Brain microvascular endothelial cell (primary cell): ENCODE measurements at regions not wholly inside any gene's neighbourhood (a gene's known extent, or its start where the extent isn't known, plus 50 kb on each side); places are given as distances from the start of the nearest gene placed in this dataset.

Experiments
- DNase-seq: peaks from one replicate; pipeline ENCODE4 v3.0.0-alpha.2; 2020
- H3K27ac ChIP-seq: fragments of 250-450 bp; sonication (Bioruptor Pico); 2 replicates; pipeline ENCODE4 v1.5.1; 2020; ENCODE audit warnings: mild to moderate bottlenecking, moderate library complexity
- H3K27me3 ChIP-seq: fragments of 250-450 bp; sonication (Bioruptor Pico); replicated peaks from 2 replicates; pipeline ENCODE4 v1.5.1; 2020; ENCODE audit warnings: mild to moderate bottlenecking
- H3K36me3 ChIP-seq: fragments of 250-450 bp; sonication (Bioruptor Pico); replicated peaks from 2 replicates; pipeline ENCODE4 v1.5.1; 2020; ENCODE audit warnings: mild to moderate bottlenecking
- H3K4me3 ChIP-seq: 2 replicates; pipeline ENCODE4 v1.5.1; 2011; ENCODE audit warnings: low read depth, mild to moderate bottlenecking, control low read depth, low read length, moderate library complexity
- CTCF ChIP-seq: IDR thresholded peaks from 2 replicates; pipeline ENCODE4 v1.5.1; 2011; ENCODE audit warnings: low read depth, mild to moderate bottlenecking, moderate library complexity, low read length, control low read depth, inconsistent platforms; ENCODE audit errors: missing control alignments
- in situ Hi-C: cut with HindIII; loops from 2 replicates; pipeline ENCODE4 v1.10.0; 2017; ENCODE audit warnings: low sequenced_read_pairs, low pct_ligation_motif_present

- Histone ChIP-seq H3K27me3 (no peaks in the 10 kb centered on the region), H3K4me3 (no peak overlapping the region), H3K27ac (no peak overlapping the region), H3K36me3 (no peaks in the 10 kb centered on the region)
- no peak for DNase-seq
- in situ Hi-C loops, result no loop called here
- no peak for TF ChIP-seq CTCF
Observed at GRCh38 chr17:33381201-33381600, 88.1 kb upstream of the ASIC2 start.

- no peak for TF ChIP-seq CTCF
- no peaks in the 10 kb centered on the region for H3K36me3 ChIP-seq
- no peak for DNase-seq
- no peak overlapping the region for H3K27ac ChIP-seq
- no peak overlapping the region for H3K4me3 ChIP-seq
- in situ Hi-C loops, result no loop called here
- H3K27me3 ChIP-seq, result no peaks in the 10 kb centered on the region
Observed at GRCh38 chr17:33383488-33384023, 90.5 kb upstream of the ASIC2 start.

GRCh38 chr17:33385133-33385532, 92.0 kb upstream of the ASIC2 start:
- Histone ChIP-seq H3K4me3 (no peak overlapping the region), H3K36me3 (no peaks in the 10 kb centered on the region), H3K27me3 (no peaks in the 10 kb centered on the region), H3K27ac (no peak overlapping the region)
- DNase-seq, result no peak
- in situ Hi-C loops, result no loop called here
- TF ChIP-seq CTCF, result no peak

GRCh38 chr17:33385713-33386112, 92.6 kb upstream of the ASIC2 start:
- Histone ChIP-seq H3K36me3 (no peaks in the 10 kb centered on the region), H3K27ac (no peak overlapping the region), H3K27me3 (no peaks in the 10 kb centered on the region), H3K4me3 (no peak overlapping the region)
- DNase-seq, result no peak
- no peak for TF ChIP-seq CTCF
- in situ Hi-C loops, result no loop called here

GRCh38 chr17:33387406-33387805, 94.3 kb upstream of the ASIC2 start:
- in situ Hi-C loops, result no loop called here
- DNase-seq, result no peak
- H3K27ac ChIP-seq, result no peak overlapping the region
- no peak overlapping the region for H3K4me3 ChIP-seq
- no peaks in the 10 kb centered on the region for H3K27me3 ChIP-seq
- no peaks in the 10 kb centered on the region for H3K36me3 ChIP-seq
- TF ChIP-seq CTCF, result no peak

- Histone ChIP-seq H3K36me3 (no peaks in the 10 kb centered on the region), H3K4me3 (no peak overlapping the region), H3K27me3 (no peaks in the 10 kb centered on the region), H3K27ac (no peak overlapping the region)
- no peak for DNase-seq
- no peak for TF ChIP-seq CTCF
- in situ Hi-C loops, result no loop called here
Observed at GRCh38 chr17:33389504-33390135, 96.5 kb upstream of the ASIC2 start.
